LNCaP clone FGC (cell line): ENCODE measurements at regions not wholly inside any gene's neighbourhood (a gene's known extent, or its start where the extent isn't known, plus 50 kb on each side); places are given as distances from the start of the nearest gene placed in this dataset.
"Not testable (repeated sequence)": the region's sequence is repeated elsewhere in the genome, so short reads cannot be mapped to it uniquely, and the experiment has no call there.

Source experiments
- DNase-seq: peaks from one replicate; pipeline ENCODE4 v3.0.0-alpha.2; 2011; ENCODE audit warnings: low read depth
- H3K4me3 ChIP-seq: 2 replicates; pipeline ENCODE4 v1.5.1; 2011; ENCODE audit warnings: mild to moderate bottlenecking, low read depth, low read length, control low read depth
- CTCF ChIP-seq: IDR thresholded peaks from 2 replicates; pipeline ENCODE4 v1.5.1; 2012; ENCODE audit warnings: mild to moderate bottlenecking; ENCODE audit not compliant: control insufficient read depth, insufficient read depth; ENCODE audit errors: extremely low read depth

- no peak for TF ChIP-seq CTCF
- H3K4me3 ChIP-seq = no peak overlapping the region
- DNase-seq = no peak
Observed at GRCh38 chr20:30500829-30501440, 756.5 kb upstream of the DEFB115 start.

- no peak for TF ChIP-seq CTCF
- H3K4me3 ChIP-seq = no peak overlapping the region
- no peak for DNase-seq
Observed at GRCh38 chr20:30502670-30503069, 754.8 kb upstream of the DEFB115 start.

GRCh38 chr20:30503204-30503603 lies 754.3 kb upstream of the DEFB115 start:
- DNase-seq, H3K4me3 ChIP-seq: not testable (repeated sequence)

GRCh38 chr20:30503992-30504570 lies 753.4 kb upstream of the DEFB115 start:
- no peak for TF ChIP-seq CTCF
- H3K4me3 ChIP-seq = no peak overlapping the region
- DNase-seq = no peak

- no peak for TF ChIP-seq CTCF
Observed at GRCh38 chr20:30505566-30505965, 751.9 kb upstream of the DEFB115 start.

GRCh38 chr20:30506100-30506499 lies 751.4 kb upstream of the DEFB115 start:
- no peak for TF ChIP-seq CTCF
- DNase-seq = no peak
- H3K4me3 ChIP-seq = no peak overlapping the region

More at GRCh38 chr20:30505566-30505965, 751.9 kb upstream of the DEFB115 start:
- no peak overlapping the region for H3K4me3 ChIP-seq
- no peak for DNase-seq

- not testable (repeated sequence) for DNase-seq, H3K4me3 ChIP-seq
Observed at GRCh38 chr20:30508382-30508781, 749.1 kb upstream of the DEFB115 start.

- H3K4me3 ChIP-seq = no peak overlapping the region
- no peak for DNase-seq
- no peak for TF ChIP-seq CTCF
Observed at GRCh38 chr20:30511322-30512030, 746.0 kb upstream of the DEFB115 start.
